ENCODE measurements at regions not wholly inside any gene's neighbourhood (a gene's known extent, or its start where the extent isn't known, plus 50 kb on each side); places are given as distances from the start of the nearest gene placed in this dataset.
"Not testable (repeated sequence)": the region's sequence is repeated elsewhere in the genome, so short reads cannot be mapped to it uniquely, and the experiment has no call there.

- no peak for DNase-seq (ENCODE audit: low spot score)
Measured at GRCh38 chr1:55309786-55310504, 94.8 kb upstream of the USP24 start.

GRCh38 chr1:55309053-55309452 lies 93.9 kb upstream of the USP24 start:
- DNase-seq (ENCODE audit: low spot score): peak; percentile 16

- DNase-seq (ENCODE audit: low spot score): no peak
Measured at GRCh38 chr1:55305735-55306134, 90.6 kb upstream of the USP24 start.

GRCh38 chr1:55304229-55304740 lies 89.1 kb upstream of the USP24 start:
- DNase-seq (ENCODE audit: low spot score): no peak

GRCh38 chr1:55302972-55303371 lies 87.8 kb upstream of the USP24 start:
- no peak for DNase-seq (ENCODE audit: low spot score)

GRCh38 chr1:55301912-55302311 lies 86.7 kb upstream of the USP24 start:
- DNase-seq (ENCODE audit: low spot score): no peak

GRCh38 chr1:55300975-55301374 lies 85.8 kb upstream of the USP24 start:
- DNase-seq (ENCODE audit: low spot score): no peak

GRCh38 chr1:55298167-55298894 lies 83.2 kb upstream of the USP24 start:
- DNase-seq (ENCODE audit: low spot score): no peak

- not testable (repeated sequence) for DNase-seq (ENCODE audit: low spot score)
Measured at GRCh38 chr1:55296247-55296646, 81.1 kb upstream of the USP24 start.

GRCh38 chr1:55289614-55290013 lies 74.5 kb upstream of the USP24 start:
- no peak for DNase-seq (ENCODE audit: low spot score)

- no peak for DNase-seq (ENCODE audit: low spot score)
Measured at GRCh38 chr1:55289042-55289441, 73.9 kb upstream of the USP24 start.

GRCh38 chr1:55288245-55288644 lies 73.1 kb upstream of the USP24 start:
- DNase-seq (ENCODE audit: low spot score): no peak

- DNase-seq (ENCODE audit: low spot score): no peak
Measured at GRCh38 chr1:55287723-55288122, 72.6 kb upstream of the USP24 start.

- no peak for DNase-seq (ENCODE audit: low spot score)
Measured at GRCh38 chr1:55286856-55287602, 71.9 kb upstream of the USP24 start.

GRCh38 chr1:55285834-55286233 lies 70.7 kb upstream of the USP24 start:
- no peak for DNase-seq (ENCODE audit: low spot score)

GRCh38 chr1:55284856-55285255 lies 69.7 kb upstream of the USP24 start:
- DNase-seq (ENCODE audit: low spot score): peak; percentile 31

- DNase-seq (ENCODE audit: low spot score): no peak
Measured at GRCh38 chr1:55282058-55282457, 66.9 kb upstream of the USP24 start.

- DNase-seq (ENCODE audit: low spot score): no peak
Measured at GRCh38 chr1:55280731-55281130, 65.6 kb upstream of the USP24 start.

- no peak for DNase-seq (ENCODE audit: low spot score)
Measured at GRCh38 chr1:55279627-55280026, 64.5 kb upstream of the USP24 start.

GRCh38 chr1:55278378-55278777 lies 63.2 kb upstream of the USP24 start:
- DNase-seq (ENCODE audit: low spot score): no peak

- peak; percentile 78 for DNase-seq (ENCODE audit: low spot score)
Measured at GRCh38 chr1:55277377-55278130, 62.4 kb upstream of the USP24 start.

Measured in AG08396 (cell line).